Heart left ventricle (tissue), 13 donors: ENCODE measurements at regions not wholly inside any gene's neighbourhood (a gene's known extent, or its start where the extent isn't known, plus 50 kb on each side); places are given as distances from the start of the nearest gene placed in this dataset.

Experiments
- CTCF ChIP-seq, 12 donors: fragments of 200-600 bp; sonication (generic) in 4 of 12; IDR thresholded peaks; one replicate each; pipeline versions ENCODE4 v1.5.0 to v1.8.0; 2018 to 2022; ENCODE audit warnings: antibody characterized with exemption in 12 of 12, mild to moderate bottlenecking in 5 of 12
- POLR2A ChIP-seq, 2 donors: fragments of 450-650 bp; IDR thresholded peaks; one replicate each; pipeline ENCODE4 v1.6.1; 2017; ENCODE audit warnings: antibody characterized with exemption in 2 of 2, mild to moderate bottlenecking in 2 of 2, moderate library complexity in 2 of 2
- donor health status: ischemic (EF 13 %, LVEDD 7.1; RV severe dilation, severe dysfunction).
- donor health status: DM: no; HTN: yes; CAD: no.
- donor health status: DM: no; HTN: no; CAD: no.
- donor health status: ischemic (EF 25% LVEDD 6.9; RV normal size, moderate dysfunction).
- donor health status: ischemic (EF 25% LVEDD 5.7; RV mildly dilated, moderate dysfunction).
- donor health status: ischemic (EF 35%, LVEDD 5.7; RV mildly dilated, moderate dysfunction).
- donor health status: nonischemic (EF 11% LVEDD 7.7; RV severe dilation, severe dysfunction).
- donor health status: DM: yes; HTN: yes; CAD: no.
- donor health status: PGD.
- donor health status: ischemic (EF 29% LVEDD 5.4; RV normal size, mild dysfunction).
- donor health status: nonischemic (EF 23%, LVEDD 6.1; RV moderate dilation, normal function).

- TF ChIP-seq CTCF (IDR thresholded peaks at IDR 0.05): no peak
- no peak for TF ChIP-seq POLR2A (IDR thresholded peaks at IDR 0.05)
Observed at GRCh38 chr11:133608496-133608895, 76.2 kb upstream of the OPCML start.
